ENCODE measurements at regions not wholly inside any gene's neighbourhood (a gene's known extent, or its start where the extent isn't known, plus 50 kb on each side); places are given as distances from the start of the nearest gene placed in this dataset.

- TF ChIP-seq, protein P1, sequence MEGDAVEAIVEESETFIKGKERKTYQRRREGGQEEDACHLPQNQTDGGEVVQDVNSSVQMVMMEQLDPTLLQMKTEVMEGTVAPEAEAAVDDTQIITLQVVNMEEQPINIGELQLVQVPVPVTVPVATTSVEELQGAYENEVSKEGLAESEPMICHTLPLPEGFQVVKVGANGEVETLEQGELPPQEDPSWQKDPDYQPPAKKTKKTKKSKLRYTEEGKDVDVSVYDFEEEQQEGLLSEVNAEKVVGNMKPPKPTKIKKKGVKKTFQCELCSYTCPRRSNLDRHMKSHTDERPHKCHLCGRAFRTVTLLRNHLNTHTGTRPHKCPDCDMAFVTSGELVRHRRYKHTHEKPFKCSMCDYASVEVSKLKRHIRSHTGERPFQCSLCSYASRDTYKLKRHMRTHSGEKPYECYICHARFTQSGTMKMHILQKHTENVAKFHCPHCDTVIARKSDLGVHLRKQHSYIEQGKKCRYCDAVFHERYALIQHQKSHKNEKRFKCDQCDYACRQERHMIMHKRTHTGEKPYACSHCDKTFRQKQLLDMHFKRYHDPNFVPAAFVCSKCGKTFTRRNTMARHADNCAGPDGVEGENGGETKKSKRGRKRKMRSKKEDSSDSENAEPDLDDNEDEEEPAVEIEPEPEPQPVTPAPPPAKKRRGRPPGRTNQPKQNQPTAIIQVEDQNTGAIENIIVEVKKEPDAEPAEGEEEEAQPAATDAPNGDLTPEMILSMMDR (conservative IDR thresholded peaks at IDR 0.05; ENCODE audit: low read depth, low read length): no peak
- TF ChIP-seq EZH2 (IDR thresholded peaks at IDR 0.05; ENCODE audit: borderline replicate concordance, low read depth, low read length, poor library complexity, severe bottlenecking): no peak
Measured at GRCh38 chr2:8399731-8400130, 282.1 kb upstream of the ID2 start.
